HEK293T (cell line): ENCODE measurements at regions not wholly inside any gene's neighbourhood (a gene's known extent, or its start where the extent isn't known, plus 50 kb on each side); places are given as distances from the start of the nearest gene placed in this dataset.

ENCODE experiments used
- CTCF ChIA-PET: fragments of 350-600 bp; formaldehyde crosslinking; extraction: SDS; loops from one replicate; lab custom pipeline; 2021; ENCODE audit warnings: antibody characterized with exemption, inconsistent platforms; lab: Yijun Ruan, JAX
- POLR2A ChIA-PET: fragments of 350-600 bp; formaldehyde crosslinking; extraction: SDS; loops from one replicate; lab custom pipeline; 2020; ENCODE audit warnings: antibody characterized with exemption, inconsistent platforms; lab: Yijun Ruan, JAX
- DNase-seq: peaks from one replicate; pipeline ENCODE4 v3.0.0; 2012; ENCODE audit warnings: mixed read lengths; ENCODE audit errors: extremely low spot score
- ARNT ChIP-seq: fragments of 450-650 bp; IDR thresholded peaks from 2 replicates; pipeline ENCODE4 v1.6.1; 2017; ENCODE audit warnings: mild to moderate bottlenecking
- BHLHE40 ChIP-seq: fragments of 450-650 bp; IDR thresholded peaks from 2 replicates; pipeline ENCODE4 v1.6.1; 2016; ENCODE audit warnings: mild to moderate bottlenecking, moderate library complexity, borderline replicate concordance
- CTBP1 ChIP-seq: fragments of 450-650 bp; IDR thresholded peaks from 2 replicates; pipeline ENCODE4 v1.6.1; 2016; ENCODE audit warnings: borderline replicate concordance
- ELF4 ChIP-seq: fragments of 450-650 bp; IDR thresholded peaks from 2 replicates; pipeline ENCODE4 v1.6.1; 2017; ENCODE audit warnings: antibody characterized with exemption
- FOXA1 ChIP-seq: fragments of 450-650 bp; IDR thresholded peaks from 2 replicates; pipeline ENCODE4 v1.6.1; 2016; ENCODE audit warnings: mild to moderate bottlenecking
- FOXK2 ChIP-seq: fragments of 450-650 bp; IDR thresholded peaks from 2 replicates; pipeline ENCODE4 v1.6.1; 2016; ENCODE audit warnings: mild to moderate bottlenecking
- FOXM1 ChIP-seq: fragments of 450-650 bp; IDR thresholded peaks from 2 replicates; pipeline ENCODE4 v1.6.1; 2017; ENCODE audit warnings: mild to moderate bottlenecking, borderline replicate concordance
- HDGF ChIP-seq: fragments of 450-650 bp; IDR thresholded peaks from 2 replicates; pipeline ENCODE4 v1.6.1; 2017; ENCODE audit warnings: antibody characterized with exemption, borderline replicate concordance
- L3MBTL2 ChIP-seq: fragments of 450-650 bp; conservative IDR thresholded peaks from 2 replicates; pipeline ENCODE4 v1.6.1; 2016; ENCODE audit warnings: mild to moderate bottlenecking
- LEF1 ChIP-seq: fragments of 450-650 bp; IDR thresholded peaks from 2 replicates; pipeline ENCODE4 v1.6.1; 2017; ENCODE audit warnings: mild to moderate bottlenecking, borderline replicate concordance
- NFRKB ChIP-seq: fragments of 450-650 bp; IDR thresholded peaks from 2 replicates; pipeline ENCODE4 v1.6.1; 2016; ENCODE audit warnings: mild to moderate bottlenecking, moderate library complexity
- SP1 ChIP-seq: fragments of 450-650 bp; IDR thresholded peaks from 2 replicates; pipeline ENCODE4 v1.6.1; 2017
- SUZ12 ChIP-seq: fragments of 450-650 bp; IDR thresholded peaks from 2 replicates; pipeline ENCODE4 v1.6.1; 2016; ENCODE audit warnings: mild to moderate bottlenecking
- TARDBP ChIP-seq: fragments of 450-650 bp; IDR thresholded peaks from 2 replicates; pipeline ENCODE4 v1.6.1; 2016
- ZNF384 ChIP-seq: fragments of 450-650 bp; IDR thresholded peaks from 2 replicates; pipeline ENCODE4 v1.6.1; 2016
- TF ChIP-seq, protein P1 (sequence below): fragments of 450-650 bp; IDR thresholded peaks from 2 replicates; pipeline ENCODE4 v1.6.1; 2016

DNA sequence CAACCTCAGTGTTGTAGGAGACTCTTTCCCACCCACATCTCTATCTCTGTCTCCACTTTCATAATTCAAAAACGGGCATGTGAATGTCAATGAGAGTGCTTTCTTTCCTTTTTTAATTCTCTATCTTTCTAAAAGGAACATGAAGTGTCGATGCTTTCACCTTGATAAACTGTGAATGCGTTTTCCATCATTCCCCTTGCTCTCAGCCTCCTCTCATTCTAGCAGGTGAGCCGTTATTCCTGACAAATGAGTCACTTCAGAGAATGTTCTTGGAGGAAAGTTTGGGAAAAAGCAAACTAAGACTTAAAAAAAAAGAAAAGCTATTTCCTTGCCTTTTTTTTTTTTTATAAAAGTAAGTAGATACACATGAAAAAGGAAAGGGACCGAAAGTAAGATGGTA, 226.0 kb upstream of the C1orf87 start:
- no peak for TF ChIP-seq FOXA1
- TF ChIP-seq TARDBP: no peak
- TF ChIP-seq ZNF384: no peak
- TF ChIP-seq FOXM1: no peak
- no peak for TF ChIP-seq SP1
- TF ChIP-seq ARNT: no peak
- no peak for TF ChIP-seq HDGF
- TF ChIP-seq L3MBTL2: no peak
- TF ChIP-seq NFRKB: no peak
- no peak for TF ChIP-seq BHLHE40
- no peak for TF ChIP-seq SUZ12
- TF ChIP-seq, protein P1, sequence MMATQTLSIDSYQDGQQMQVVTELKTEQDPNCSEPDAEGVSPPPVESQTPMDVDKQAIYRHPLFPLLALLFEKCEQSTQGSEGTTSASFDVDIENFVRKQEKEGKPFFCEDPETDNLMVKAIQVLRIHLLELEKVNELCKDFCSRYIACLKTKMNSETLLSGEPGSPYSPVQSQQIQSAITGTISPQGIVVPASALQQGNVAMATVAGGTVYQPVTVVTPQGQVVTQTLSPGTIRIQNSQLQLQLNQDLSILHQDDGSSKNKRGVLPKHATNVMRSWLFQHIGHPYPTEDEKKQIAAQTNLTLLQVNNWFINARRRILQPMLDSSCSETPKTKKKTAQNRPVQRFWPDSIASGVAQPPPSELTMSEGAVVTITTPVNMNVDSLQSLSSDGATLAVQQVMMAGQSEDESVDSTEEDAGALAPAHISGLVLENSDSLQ: no peak
- no peak for TF ChIP-seq LEF1
- TF ChIP-seq ELF4: no peak
- TF ChIP-seq CTBP1: no peak
- TF ChIP-seq FOXK2: no peak
- no peak for DNase-seq
- ChIA-PET CTCF (no interaction called here), POLR2A (no interaction called here)

DNA sequence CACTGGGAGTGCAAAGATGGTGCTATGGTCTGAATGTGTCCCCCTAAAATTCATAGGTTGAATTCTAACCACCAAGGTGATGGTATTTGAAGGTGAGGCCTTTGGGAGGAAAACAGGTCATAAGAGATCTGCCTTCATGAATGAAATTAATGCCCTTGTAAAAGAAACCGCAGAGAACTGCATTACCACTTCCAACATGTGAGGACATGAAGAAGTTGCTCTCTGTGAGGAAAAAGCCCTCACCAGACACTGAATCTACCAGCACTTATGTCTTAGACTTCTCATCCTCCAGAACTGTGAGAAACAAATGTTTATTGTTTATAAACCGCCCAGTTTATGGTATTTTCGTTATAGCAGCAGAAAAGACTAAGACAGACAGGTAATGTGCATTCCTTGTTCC, 224.7 kb upstream of the C1orf87 start:
- ChIA-PET CTCF (no interaction called here), POLR2A (no interaction called here)
- DNase-seq: no peak
- no peak for TF ChIP-seq CTBP1
- TF ChIP-seq ELF4: no peak

DNA sequence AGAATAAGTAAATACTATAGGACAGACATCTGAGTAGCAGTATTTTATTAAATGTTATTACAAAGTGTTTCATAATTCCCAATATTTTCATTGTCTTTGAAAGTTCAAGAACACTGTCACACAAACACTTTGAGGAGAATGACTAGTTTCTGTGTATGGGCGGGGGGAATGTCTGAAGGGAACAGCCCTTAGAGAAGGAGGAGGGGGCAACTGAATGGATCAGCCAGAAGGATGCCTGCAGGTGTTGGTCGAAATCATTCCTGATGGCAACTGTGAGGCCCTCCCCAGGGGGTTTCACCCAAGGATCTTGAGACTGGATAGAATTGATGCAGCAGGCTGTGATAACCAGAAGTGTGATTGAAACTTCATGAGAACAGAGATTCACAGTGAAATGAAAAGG, 223.2 kb upstream of the C1orf87 start:
- DNase-seq: no peak
- TF ChIP-seq SP1 (no peak), ARNT (no peak)
- ChIA-PET POLR2A (no interaction called here), CTCF (no interaction called here)

DNA sequence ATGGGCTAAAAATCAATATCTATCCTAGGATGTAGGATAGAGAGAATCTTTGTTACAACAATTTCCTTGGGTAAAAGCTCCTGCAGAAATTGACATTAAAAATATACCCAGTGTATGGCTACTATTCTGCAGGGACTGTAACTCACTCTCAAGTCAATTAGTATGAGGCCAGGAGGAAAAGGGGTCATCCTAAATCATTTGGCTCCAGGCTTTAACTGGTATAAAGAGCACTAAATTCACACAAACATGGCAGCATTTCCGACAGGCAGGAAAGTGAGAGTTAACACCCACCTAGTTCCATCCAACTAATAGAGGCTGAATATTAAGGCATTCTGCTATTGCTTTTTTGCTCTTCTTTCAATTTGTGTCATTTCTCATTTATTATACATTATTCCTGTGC, 218.6 kb upstream of the C1orf87 start:
- ChIA-PET POLR2A (no interaction called here), CTCF (no interaction called here)
- TF ChIP-seq ELF4 (no peak), ZNF384 (no peak), BHLHE40 (no peak), SP1 (no peak), ARNT (no peak), TARDBP (no peak), L3MBTL2 (no peak), NFRKB (no peak), SUZ12 (no peak)
- TF ChIP-seq, protein P1: no peak
- no peak for DNase-seq

DNA sequence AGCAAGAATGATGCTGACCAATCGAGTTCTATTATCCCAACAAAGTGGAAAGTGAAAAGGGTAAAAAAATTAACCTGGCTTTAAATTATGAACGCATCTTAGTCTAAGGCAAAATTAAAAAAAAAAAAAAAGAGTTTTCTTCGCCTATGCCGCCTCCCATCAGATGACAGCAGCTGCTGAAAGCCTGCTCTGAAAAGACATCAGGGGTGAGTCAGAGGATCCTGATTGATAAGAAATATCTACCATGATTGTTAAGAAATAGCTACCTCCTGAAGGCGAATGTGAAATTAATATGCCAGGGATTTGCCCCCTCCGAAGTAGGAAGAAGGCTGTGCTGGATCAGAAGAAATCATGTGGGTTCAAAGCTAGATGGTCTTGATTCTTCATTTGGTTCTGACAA, 216.8 kb upstream of the C1orf87 start:
- DNase-seq: no peak
- TF ChIP-seq SP1 (no peak), SUZ12 (no peak), FOXA1 (no peak), FOXM1 (no peak), ARNT (no peak), HDGF (no peak), LEF1 (no peak), CTBP1 (no peak), ZNF384 (no peak), ELF4 (no peak), FOXK2 (no peak), L3MBTL2 (no peak), BHLHE40 (no peak), TARDBP (no peak), NFRKB (no peak)
- TF ChIP-seq, protein P1: no peak
- ChIA-PET CTCF (no interaction called here), POLR2A (no interaction called here)

DNA sequence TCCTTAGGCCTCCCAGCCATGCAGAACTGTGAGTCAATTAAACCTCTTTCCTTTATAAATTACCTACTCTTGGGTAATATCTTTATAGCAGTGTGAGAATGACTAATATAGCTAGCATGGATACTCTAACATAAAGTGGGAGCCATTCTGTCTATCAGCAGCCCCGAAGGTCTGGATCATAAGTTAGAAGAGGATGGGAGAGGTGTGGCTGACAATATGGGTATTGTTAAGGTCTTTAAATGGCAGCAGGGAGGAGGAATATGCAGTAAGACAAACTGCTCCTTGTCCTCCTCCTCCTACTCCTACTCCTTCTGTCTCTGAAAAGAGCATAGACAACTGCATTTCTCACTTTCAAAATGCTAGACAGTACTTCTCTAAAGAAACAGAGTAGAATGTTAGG, 214.0 kb upstream of the C1orf87 start:
- POLR2A ChIA-PET: no interaction called here
- CTCF ChIA-PET: no interaction called here
- no peak for TF ChIP-seq FOXM1
- TF ChIP-seq LEF1: no peak
- TF ChIP-seq BHLHE40: no peak
- no peak for TF ChIP-seq NFRKB
- no peak for TF ChIP-seq HDGF
- TF ChIP-seq FOXA1: no peak
- no peak for TF ChIP-seq ARNT
- TF ChIP-seq SUZ12: no peak
- no peak for TF ChIP-seq TARDBP
- no peak for TF ChIP-seq L3MBTL2
- TF ChIP-seq FOXK2: no peak
- TF ChIP-seq SP1: no peak
- TF ChIP-seq ZNF384: no peak
- TF ChIP-seq, protein P1: no peak
- DNase-seq: no peak
